ENCODE measurements at regions not wholly inside any gene's neighbourhood (a gene's known extent, or its start where the extent isn't known, plus 50 kb on each side); places are given as distances from the start of the nearest gene placed in this dataset.
A peak's percentile ranks its signal among the peaks of the same experiment; 100 is the strongest.

GRCh38 chrX:10828036-10828435, 207.7 kb upstream of the MID1 start:
- TF ChIP-seq JUND (IDR thresholded peaks at IDR 0.05) (no peak), EGR1 (IDR thresholded peaks at IDR 0.05; ENCODE audit: low read depth in 2 of 2) (no peak), HNF4G (IDR thresholded peaks at IDR 0.05) (no peak), RXRA (IDR thresholded peaks at IDR 0.05) (no peak), FOXA2 (IDR thresholded peaks at IDR 0.05) (no peak), GABPA (IDR thresholded peaks at IDR 0.05 in 1 of 2, conservative IDR thresholded peaks at IDR 0.05 in 1 of 2) (no peak), TAF1 (conservative IDR thresholded peaks at IDR 0.05) (no peak), RAD21 (IDR thresholded peaks at IDR 0.05) (no peak)
- no peaks in the 10 kb centered on the region for H3K9me3 ChIP-seq (ENCODE audit: control insufficient read depth in 4 of 4, low read length in 3 of 4)
- DNase-seq (ENCODE audit: low spot score) = no peak
- H3K4me1 ChIP-seq (ENCODE audit: control insufficient read depth in 4 of 4, insufficient read depth in 4 of 4, low read length in 3 of 4) = peaks cover 0 to 4% (median 2%) of the 10 kb centered on the region in 4 donors
- H3K27me3 ChIP-seq (ENCODE audit: control insufficient read depth in 4 of 4, insufficient read depth in 4 of 4, low read length in 3 of 4) = no peaks in the 10 kb centered on the region
- H3K9ac ChIP-seq (ENCODE audit: low read depth in 1 of 2, low read length in 2 of 2) = no peak overlapping the region
- H3K36me3 ChIP-seq (ENCODE audit: control insufficient read depth in 4 of 4, insufficient read depth in 3 of 4, low read depth in 1 of 4, low read length in 3 of 4) = no peaks in the 10 kb centered on the region
- 95% methylated on average over 5 of the region's 5 CpGs for WGBS
- H3K4me3 ChIP-seq (ENCODE audit: low read depth in 1 of 3, low read length in 3 of 3) = no peak overlapping the region
- H3K27ac ChIP-seq (ENCODE audit: low read depth in 1 of 2, low read length in 2 of 2) = no peak overlapping the region

GRCh38 chrX:10828640-10829039, 208.3 kb upstream of the MID1 start:
- no peaks in the 10 kb centered on the region for H3K9me3 ChIP-seq (ENCODE audit: control insufficient read depth in 4 of 4, low read length in 3 of 4)
- no peaks in the 10 kb centered on the region for H3K27me3 ChIP-seq (ENCODE audit: control insufficient read depth in 4 of 4, insufficient read depth in 4 of 4, low read length in 3 of 4)
- 22% methylated on average over 4 of the region's 4 CpGs for WGBS
- TF ChIP-seq FOXA2 (IDR thresholded peaks at IDR 0.05) (no peak), HNF4A (conservative IDR thresholded peaks at IDR 0.05) (no peak), GABPA (IDR thresholded peaks at IDR 0.05 in 1 of 2, conservative IDR thresholded peaks at IDR 0.05 in 1 of 2) (no peak)
- no peak for DNase-seq (ENCODE audit: low spot score)
- no peak overlapping the region for H3K4me3 ChIP-seq (ENCODE audit: low read depth in 1 of 3, low read length in 3 of 3)
- no peak overlapping the region for H3K9ac ChIP-seq (ENCODE audit: low read depth in 1 of 2, low read length in 2 of 2)
- no peaks in the 10 kb centered on the region for H3K36me3 ChIP-seq (ENCODE audit: control insufficient read depth in 4 of 4, insufficient read depth in 3 of 4, low read depth in 1 of 4, low read length in 3 of 4)
- H3K27ac ChIP-seq (ENCODE audit: low read depth in 1 of 2, low read length in 2 of 2) = no peak overlapping the region
- peaks cover 0 to 4% (median 2%) of the 10 kb centered on the region in 4 donors for H3K4me1 ChIP-seq (ENCODE audit: control insufficient read depth in 4 of 4, insufficient read depth in 4 of 4, low read length in 3 of 4)

GRCh38 chrX:10831716-10832502, 211.5 kb upstream of the MID1 start:
- Histone ChIP-seq H3K27me3 (ENCODE audit: control insufficient read depth in 4 of 4, insufficient read depth in 4 of 4, low read length in 3 of 4) (no peaks in the 10 kb centered on the region), H3K4me3 (ENCODE audit: low read depth in 1 of 3, low read length in 3 of 3) (no peak overlapping the region), H3K9me3 (ENCODE audit: control insufficient read depth in 4 of 4, low read length in 3 of 4) (no peaks in the 10 kb centered on the region), H3K27ac (ENCODE audit: low read depth in 1 of 2, low read length in 2 of 2) (no peak overlapping the region), H3K9ac (ENCODE audit: low read depth in 1 of 2, low read length in 2 of 2) (no peak overlapping the region), H3K4me1 (ENCODE audit: control insufficient read depth in 4 of 4, insufficient read depth in 4 of 4, low read length in 3 of 4) (peaks cover 0 to 4% (median 2%) of the 10 kb centered on the region in 4 donors), H3K36me3 (ENCODE audit: control insufficient read depth in 4 of 4, insufficient read depth in 3 of 4, low read depth in 1 of 4, low read length in 3 of 4) (no peaks in the 10 kb centered on the region)
- DNase-seq (ENCODE audit: low spot score) = no peak
- 38% methylated on average over 8 of the region's 8 CpGs for WGBS
- peak; percentile 33 to 53 for TF ChIP-seq HNF4A (conservative IDR thresholded peaks at IDR 0.05)
- no peak for TF ChIP-seq ATF3 (IDR thresholded peaks at IDR 0.05)

- no peaks in the 10 kb centered on the region for H3K36me3 ChIP-seq (ENCODE audit: control insufficient read depth in 4 of 4, insufficient read depth in 3 of 4, low read depth in 1 of 4, low read length in 3 of 4)
- H3K27ac ChIP-seq (ENCODE audit: low read depth in 1 of 2, low read length in 2 of 2) = no peak overlapping the region
- no peaks in the 10 kb centered on the region for H3K27me3 ChIP-seq (ENCODE audit: control insufficient read depth in 4 of 4, insufficient read depth in 4 of 4, low read length in 3 of 4)
- no peaks in the 10 kb centered on the region for H3K9me3 ChIP-seq (ENCODE audit: control insufficient read depth in 4 of 4, low read length in 3 of 4)
- H3K4me3 ChIP-seq (ENCODE audit: low read depth in 1 of 3, low read length in 3 of 3) = no peak overlapping the region
- H3K9ac ChIP-seq (ENCODE audit: low read depth in 1 of 2, low read length in 2 of 2) = no peak overlapping the region
- DNase-seq (ENCODE audit: low spot score) = peak; percentile 32
- TF ChIP-seq RXRA (IDR thresholded peaks at IDR 0.05) = no peak
- TF ChIP-seq SP1 (IDR thresholded peaks at IDR 0.05) = no peak
- TF ChIP-seq CTCF (IDR thresholded peaks at IDR 0.05; ENCODE audit: low read depth, low read length, missing input control) = no peak
- no peak for TF ChIP-seq GABPA (IDR thresholded peaks at IDR 0.05 in 1 of 2, conservative IDR thresholded peaks at IDR 0.05 in 1 of 2)
- no peak for TF ChIP-seq NR2F2 (IDR thresholded peaks at IDR 0.05)
- no peak for TF ChIP-seq ATF3 (IDR thresholded peaks at IDR 0.05)
- TF ChIP-seq FOXA1 (IDR thresholded peaks at IDR 0.05) = no peak
- TF ChIP-seq HNF4A (conservative IDR thresholded peaks at IDR 0.05) = no peak
- TF ChIP-seq JUND (IDR thresholded peaks at IDR 0.05) = no peak
- H3K4me1 ChIP-seq (ENCODE audit: control insufficient read depth in 4 of 4, insufficient read depth in 4 of 4, low read length in 3 of 4) = peaks cover 0 to 4% (median 2%) of the 10 kb centered on the region in 4 donors
- WGBS = 66% methylated on average over 13 of the region's 13 CpGs
These were observed 213.1 kb upstream of the MID1 start for GRCh38 chrX:10833299-10834169.
